ENCODE measurements at regions not wholly inside any gene's neighbourhood (a gene's known extent, or its start where the extent isn't known, plus 50 kb on each side); places are given as distances from the start of the nearest gene placed in this dataset.

DNA sequence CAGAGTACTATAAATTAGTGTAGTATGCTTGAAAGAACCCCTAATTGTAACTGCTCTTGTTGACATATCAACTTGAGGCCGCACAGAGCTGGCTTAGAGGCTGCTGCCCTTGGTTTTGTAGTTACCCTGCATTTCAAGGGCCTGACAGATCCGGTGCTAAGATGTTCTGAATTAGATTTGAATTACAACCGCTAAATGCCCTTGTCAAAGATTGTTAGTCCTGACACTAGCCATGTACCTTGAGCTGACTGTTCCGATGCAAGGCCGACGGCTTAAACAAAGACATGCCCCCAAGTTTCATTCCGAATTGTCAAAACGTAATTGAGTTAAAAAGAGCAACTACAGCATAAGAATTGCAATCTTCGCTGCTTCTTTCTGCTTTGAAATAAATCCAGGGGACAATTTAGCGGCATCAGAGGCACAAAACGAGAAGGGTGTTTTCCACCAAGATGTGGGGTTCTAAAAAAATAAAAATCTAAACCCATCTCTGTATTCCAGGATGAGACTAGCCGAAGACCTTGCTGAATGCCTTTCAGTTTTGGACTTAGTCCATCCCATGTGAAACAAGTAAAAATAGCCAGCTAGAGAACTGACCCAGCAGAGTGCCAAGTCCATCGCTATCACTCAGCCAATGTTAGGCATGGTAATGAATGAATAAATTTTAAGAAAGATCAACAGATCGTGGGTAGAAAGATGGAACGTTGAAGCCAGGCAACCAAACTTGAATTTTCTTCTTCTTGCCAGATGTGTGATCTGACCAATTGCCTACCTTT is 148.7 kb downstream of the DICER1 start:
- CTCF ChIA-PET, result no interaction called here
- Mint-ChIP-seq H3K27me3 (peaks cover 25% of the 10 kb centered on the region), H3K36me3 (no peaks in the 10 kb centered on the region), H3K9me3 (no peaks in the 10 kb centered on the region), H3K4me1 (no peaks in the 10 kb centered on the region), H3K27ac (no peak overlapping the region), H3K4me3 (no peak overlapping the region)
- DNase-seq, result no peak

- Mint-ChIP-seq H3K27ac (no peak overlapping the region), H3K36me3 (no peaks in the 10 kb centered on the region), H3K9me3 (no peaks in the 10 kb centered on the region), H3K4me1 (no peaks in the 10 kb centered on the region), H3K27me3 (peaks cover 28% of the 10 kb centered on the region), H3K4me3 (no peak overlapping the region)
- CTCF ChIA-PET, result interaction anchor here (0.9 kb wide), 1 partner anchor 11 kb away, joined by 3 read pairs; no protein-coding TSS in a partner anchor
- DNase-seq, result no peak
These were observed 149.4 kb downstream of the DICER1 start for GRCh38 chr14:95007921-95008320.

DNA sequence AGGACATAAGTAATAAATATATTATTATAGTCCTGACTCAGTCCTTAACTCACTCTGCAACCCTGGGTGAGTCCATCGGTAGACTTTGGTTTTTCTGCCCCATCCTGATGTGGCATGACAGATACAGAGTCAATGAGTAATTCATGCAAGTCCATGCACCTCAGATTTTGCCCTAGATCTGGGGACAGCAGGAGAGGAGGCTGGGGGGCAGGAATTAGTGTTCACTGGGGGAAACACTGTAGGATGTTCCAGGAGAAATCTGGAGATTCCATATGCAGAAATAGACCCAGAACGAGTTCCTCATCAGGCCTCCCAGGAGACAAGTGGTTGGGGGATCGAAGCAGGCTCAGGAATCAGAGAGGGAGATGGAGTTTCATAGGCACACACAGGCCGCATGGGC is 150.8 kb downstream of the DICER1 start:
- peaks cover 33% of the 10 kb centered on the region for H3K27me3 Mint-ChIP-seq
- H3K4me1 Mint-ChIP-seq, result no peaks in the 10 kb centered on the region
- DNase-seq, result no peak
- H3K4me3 Mint-ChIP-seq, result no peak overlapping the region
- no peaks in the 10 kb centered on the region for H3K36me3 Mint-ChIP-seq
- CTCF ChIA-PET, result interaction anchor here (1.0 kb wide), 1 partner anchor 9 kb away, joined by 3 read pairs; no protein-coding TSS in a partner anchor
- no peaks in the 10 kb centered on the region for H3K9me3 Mint-ChIP-seq
- no peak overlapping the region for H3K27ac Mint-ChIP-seq

DNA sequence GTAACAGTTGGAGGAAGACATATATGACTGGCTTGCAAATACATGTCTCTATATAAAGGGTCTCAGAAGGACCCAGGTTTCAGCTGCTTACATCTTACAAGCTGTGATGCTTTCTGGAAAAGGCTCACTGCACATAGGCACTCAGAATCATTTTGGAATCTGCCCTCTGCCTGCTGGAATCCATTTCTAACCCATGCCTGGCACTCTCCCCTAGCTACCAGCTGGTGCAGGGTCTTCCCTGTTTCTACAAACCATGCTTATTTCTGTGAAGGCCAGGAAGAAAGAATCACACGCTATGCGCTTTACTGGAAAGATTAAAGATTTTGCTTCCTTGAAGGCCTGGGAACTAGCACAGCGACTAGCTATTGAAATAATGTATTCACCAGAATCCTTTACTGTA is 151.3 kb downstream of the DICER1 start:
- Mint-ChIP-seq H3K27me3 (peaks cover 37% of the 10 kb centered on the region), H3K27ac (no peak overlapping the region), H3K9me3 (no peaks in the 10 kb centered on the region), H3K36me3 (no peaks in the 10 kb centered on the region), H3K4me3 (no peak overlapping the region), H3K4me1 (no peaks in the 10 kb centered on the region)
- CTCF ChIA-PET, result interaction anchor here (1.0 kb wide), 1 partner anchor 10 kb away, joined by 3 read pairs; no protein-coding TSS in a partner anchor
- no peak for DNase-seq

GRCh38 chr14:95003099-95003960 is 154.0 kb downstream of the DICER1 start:
- Mint-ChIP-seq H3K4me1 (no peaks in the 10 kb centered on the region), H3K36me3 (no peaks in the 10 kb centered on the region), H3K9me3 (no peaks in the 10 kb centered on the region), H3K27me3 (peaks cover 34% of the 10 kb centered on the region), H3K4me3 (no peak overlapping the region), H3K27ac (no peak overlapping the region)
- DNase-seq, result no peak
- CTCF ChIA-PET, result no interaction called here

DNA sequence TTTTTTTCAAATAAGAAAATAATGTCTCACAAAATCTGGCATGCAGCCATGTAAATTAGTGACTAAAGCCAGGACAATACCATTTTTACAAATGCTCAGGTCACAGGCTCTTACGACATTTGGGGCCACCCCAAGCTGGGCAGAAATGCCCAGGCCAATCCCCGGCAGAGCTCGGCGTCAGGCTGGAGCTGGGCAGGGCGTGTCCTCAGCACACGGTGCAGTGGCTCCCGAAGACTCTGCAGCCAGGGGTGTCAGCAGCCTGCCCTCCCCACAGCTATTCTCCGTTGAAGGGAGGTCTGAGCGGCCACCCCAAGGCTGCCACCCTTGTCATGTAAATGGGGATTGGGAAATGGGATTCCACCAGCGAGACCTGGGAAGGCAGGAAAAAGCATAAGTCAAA is 158.6 kb downstream of the DICER1 start:
- no peaks in the 10 kb centered on the region for H3K4me1 Mint-ChIP-seq
- H3K36me3 Mint-ChIP-seq, result no peaks in the 10 kb centered on the region
- H3K4me3 Mint-ChIP-seq, result no peak overlapping the region
- CTCF ChIA-PET, result no interaction called here
- H3K9me3 Mint-ChIP-seq, result no peaks in the 10 kb centered on the region
- DNase-seq, result no peak
- H3K27ac Mint-ChIP-seq, result no peak overlapping the region
- H3K27me3 Mint-ChIP-seq, result peaks cover 52% of the 10 kb centered on the region

DNA sequence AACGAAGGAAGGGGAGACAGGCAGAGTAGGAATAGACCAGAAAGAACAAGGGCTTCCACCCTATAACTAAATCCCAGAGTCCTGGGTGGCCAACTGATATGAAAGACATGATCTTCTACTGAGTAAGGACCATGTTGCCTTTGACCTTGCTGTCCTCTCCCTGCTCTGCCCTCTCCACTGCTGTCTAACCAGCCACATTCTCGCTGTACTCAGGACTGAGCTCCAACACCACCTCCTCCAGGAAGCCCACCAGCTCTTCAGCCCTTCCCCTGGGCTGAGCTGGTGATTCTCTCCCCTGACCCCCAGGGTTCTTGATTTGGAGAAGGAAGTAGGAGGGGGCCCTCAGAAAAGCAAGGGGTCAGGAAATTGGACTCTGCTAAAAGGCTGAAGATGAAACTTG is 159.2 kb downstream of the DICER1 start:
- DNase-seq, result no peak
- Mint-ChIP-seq H3K4me3 (no peak overlapping the region), H3K4me1 (no peaks in the 10 kb centered on the region), H3K27ac (no peak overlapping the region), H3K27me3 (peaks cover 52% of the 10 kb centered on the region), H3K36me3 (no peaks in the 10 kb centered on the region), H3K9me3 (no peaks in the 10 kb centered on the region)
- CTCF ChIA-PET, result no interaction called here

GRCh38 chr14:94995551-94995950 is 161.8 kb downstream of the DICER1 start:
- no peaks in the 10 kb centered on the region for H3K9me3 Mint-ChIP-seq

DNA sequence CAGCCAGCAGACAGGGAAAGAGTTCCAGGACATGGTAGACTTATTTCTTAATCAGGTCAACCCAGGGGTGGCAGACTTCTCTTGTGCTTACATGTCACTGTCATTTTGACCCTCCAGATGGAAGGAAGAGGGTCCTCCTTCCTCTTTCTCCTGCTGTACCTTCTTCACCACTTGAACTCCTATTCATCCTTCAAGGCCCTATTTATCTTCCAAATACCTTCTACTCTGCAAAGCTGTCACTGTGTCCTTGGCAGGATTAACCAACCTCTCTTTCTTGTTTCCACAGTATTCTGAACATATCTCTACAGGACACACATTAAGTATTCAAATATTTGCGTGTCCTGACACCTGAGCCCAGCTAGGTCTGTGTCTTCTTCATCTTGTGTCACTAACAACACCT is 163.1 kb downstream of the DICER1 start:
- Mint-ChIP-seq H3K9me3 (no peaks in the 10 kb centered on the region), H3K27me3 (peaks cover 39% of the 10 kb centered on the region), H3K36me3 (no peaks in the 10 kb centered on the region), H3K27ac (no peak overlapping the region), H3K4me1 (no peaks in the 10 kb centered on the region), H3K4me3 (no peak overlapping the region)
- CTCF ChIA-PET, result no interaction called here
- DNase-seq, result no peak

More at GRCh38 chr14:94995551-94995950, 161.8 kb downstream of the DICER1 start:
- CTCF ChIA-PET, result no interaction called here
- Mint-ChIP-seq H3K27me3 (peaks cover 40% of the 10 kb centered on the region), H3K36me3 (no peaks in the 10 kb centered on the region), H3K4me3 (no peak overlapping the region), H3K4me1 (no peaks in the 10 kb centered on the region), H3K27ac (no peak overlapping the region)
- DNase-seq, result no peak

DNA sequence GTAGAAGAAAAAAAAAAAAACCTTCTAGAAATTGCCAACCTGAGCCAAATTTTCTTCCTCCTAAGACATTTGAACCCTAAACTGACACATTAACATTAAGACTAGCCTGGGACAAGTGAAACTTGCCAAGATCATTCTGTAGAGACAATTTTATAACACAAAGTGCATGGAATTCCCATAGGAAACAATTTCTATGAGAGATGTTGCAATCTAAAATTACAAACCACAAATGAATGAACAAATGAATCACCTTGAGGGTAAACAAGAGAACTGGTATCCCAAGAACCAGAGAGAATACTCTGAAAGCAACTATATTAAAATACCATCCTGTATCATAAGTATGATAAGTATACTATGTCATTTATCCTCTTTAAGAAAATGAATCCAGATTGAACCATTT is 165.3 kb downstream of the DICER1 start:
- H3K27ac Mint-ChIP-seq, result no peak overlapping the region
- peaks cover 4% of the 10 kb centered on the region for H3K9me3 Mint-ChIP-seq
- H3K36me3 Mint-ChIP-seq, result no peaks in the 10 kb centered on the region
- no peak for DNase-seq
- CTCF ChIA-PET, result interaction anchor here (0.7 kb wide), 1 partner anchor 306 kb away, joined by 3 read pairs; no protein-coding TSS in a partner anchor
- peaks cover 24% of the 10 kb centered on the region for H3K27me3 Mint-ChIP-seq
- no peak overlapping the region for H3K4me3 Mint-ChIP-seq
- H3K4me1 Mint-ChIP-seq, result no peaks in the 10 kb centered on the region

- H3K9me3 Mint-ChIP-seq, result peaks cover 4% of the 10 kb centered on the region
- no peak overlapping the region for H3K27ac Mint-ChIP-seq
- no peaks in the 10 kb centered on the region for H3K4me1 Mint-ChIP-seq
- no peaks in the 10 kb centered on the region for H3K36me3 Mint-ChIP-seq
- H3K4me3 Mint-ChIP-seq, result no peak overlapping the region
- no peak for DNase-seq
- CTCF ChIA-PET, result no interaction called here
- peaks cover 19% of the 10 kb centered on the region for H3K27me3 Mint-ChIP-seq
These were observed 167.4 kb downstream of the DICER1 start for GRCh38 chr14:94989946-94990345.

DNA sequence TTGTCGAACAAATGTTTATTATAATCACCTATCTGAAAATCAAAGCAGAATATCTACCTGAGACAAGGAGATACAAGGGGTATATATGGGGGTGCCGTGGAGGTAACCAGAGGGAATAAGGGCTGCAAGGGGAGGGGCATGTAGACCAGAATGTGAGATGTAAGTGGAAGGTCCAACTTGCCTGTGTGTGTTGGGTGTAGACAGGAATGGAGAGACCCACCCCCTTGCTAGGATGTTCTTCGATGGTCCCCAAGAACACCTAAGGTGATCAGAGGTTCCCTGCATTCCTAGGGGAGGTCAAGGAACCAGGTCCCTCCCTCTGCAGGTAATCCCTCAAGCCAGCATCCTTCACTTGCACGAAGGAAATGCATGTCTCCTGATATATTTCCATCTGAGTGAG is 167.9 kb downstream of the DICER1 start:
- no peak for DNase-seq
- CTCF ChIA-PET, result no interaction called here
- H3K27me3 Mint-ChIP-seq, result peaks cover 19% of the 10 kb centered on the region
- no peaks in the 10 kb centered on the region for H3K36me3 Mint-ChIP-seq
- H3K4me1 Mint-ChIP-seq, result no peaks in the 10 kb centered on the region
- H3K4me3 Mint-ChIP-seq, result no peak overlapping the region
- peaks cover 4% of the 10 kb centered on the region for H3K9me3 Mint-ChIP-seq
- no peak overlapping the region for H3K27ac Mint-ChIP-seq

DNA sequence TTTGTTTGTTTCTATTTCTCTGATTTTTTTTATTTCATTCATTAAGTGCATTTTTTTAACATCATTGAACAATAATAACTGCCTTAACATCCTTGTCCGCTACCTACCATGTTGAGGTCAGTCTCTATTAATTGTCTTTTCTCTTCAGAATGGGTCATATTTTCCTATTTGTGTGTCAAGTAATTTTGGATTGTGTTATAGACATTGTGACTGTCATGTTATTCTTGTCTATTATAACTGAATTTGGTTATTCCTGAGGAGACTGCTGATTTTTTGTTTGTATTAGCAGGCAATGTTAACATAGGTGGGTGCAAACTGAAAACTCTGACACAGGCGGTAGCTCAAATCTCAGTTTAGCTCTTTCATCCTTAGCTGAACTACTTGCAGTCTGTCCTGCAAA is 169.9 kb downstream of the DICER1 start:
- peaks cover 18% of the 10 kb centered on the region for H3K27me3 Mint-ChIP-seq
- H3K9me3 Mint-ChIP-seq, result peaks cover 4% of the 10 kb centered on the region
- H3K4me3 Mint-ChIP-seq, result no peak overlapping the region
- no peak overlapping the region for H3K27ac Mint-ChIP-seq
- H3K36me3 Mint-ChIP-seq, result no peaks in the 10 kb centered on the region
- CTCF ChIA-PET, result no interaction called here
- H3K4me1 Mint-ChIP-seq, result no peaks in the 10 kb centered on the region
- DNase-seq, result no peak

GRCh38 chr14:94979891-94980290 is 177.4 kb downstream of the DICER1 start:
- Mint-ChIP-seq H3K4me1 (no peaks in the 10 kb centered on the region), H3K9me3 (no peaks in the 10 kb centered on the region), H3K4me3 (no peak overlapping the region), H3K27me3 (peaks cover 22% of the 10 kb centered on the region), H3K27ac (no peak overlapping the region), H3K36me3 (no peaks in the 10 kb centered on the region)
- CTCF ChIA-PET, result no interaction called here
- DNase-seq, result no peak

- CTCF ChIA-PET, result no interaction called here
- Mint-ChIP-seq H3K27ac (no peak overlapping the region), H3K9me3 (no peaks in the 10 kb centered on the region), H3K4me3 (no peak overlapping the region), H3K36me3 (no peaks in the 10 kb centered on the region), H3K4me1 (no peaks in the 10 kb centered on the region), H3K27me3 (peaks cover 18% of the 10 kb centered on the region)
- DNase-seq, result no peak
These were observed 180.3 kb downstream of the DICER1 start for GRCh38 chr14:94977016-94977415.

Data from activated naive CD4-positive, alpha-beta T cell treated with anti-CD3 and anti-CD28 coated beads, Interleukin-2, amount 10 ng/mL, durations not matched to agents 7 days and 5 days (primary cell).